K562 (cell line): ENCODE measurements at regions not wholly inside any gene's neighbourhood (a gene's known extent, or its start where the extent isn't known, plus 50 kb on each side); places are given as distances from the start of the nearest gene placed in this dataset.
A peak's percentile ranks its signal among the peaks of the same experiment; 100 is the strongest.

Source experiments
- ARNT ChIP-seq, 2 experiments: fragments of 450-650 bp; IDR thresholded peaks; 2 replicates each; pipeline ENCODE4 v1.6.1; 2016; ENCODE audit warnings: mild to moderate bottlenecking in 1 of 2
- ATF1 ChIP-seq, 2 experiments: fragments of 450-650 bp in 1 of 2; IDR thresholded peaks; 2 replicates each; pipeline ENCODE4 v1.6.1; 2016; ENCODE audit warnings: missing compliant biosample characterization in 1 of 2, missing genetic modification characterization in 1 of 2
- ATF7 ChIP-seq: fragments of 450-650 bp; IDR thresholded peaks from 2 replicates; pipeline ENCODE4 v1.7.1; 2014; ENCODE audit warnings: mild to moderate bottlenecking, moderate library complexity
- BCOR ChIP-seq: fragments of 450-650 bp; IDR thresholded peaks from 2 replicates; pipeline ENCODE4 v1.6.1; 2016
- CCAR2 ChIP-seq: fragments of 200-400 bp; formaldehyde crosslinking; IDR thresholded peaks from 2 replicates; pipeline ENCODE4 v1.6.1; 2017; ENCODE audit warnings: mild to moderate bottlenecking, low read depth, low read length
- CCNT2 ChIP-seq: IDR thresholded peaks from 2 replicates; pipeline ENCODE4 v1.6.1; 2011; ENCODE audit warnings: borderline replicate concordance, low read depth, mild to moderate bottlenecking, moderate library complexity, mixed read lengths, low read length; ENCODE audit not compliant: insufficient read length; ENCODE audit errors: extremely low read depth
- CXXC5 ChIP-seq: fragments of 250-450 bp; sonication (Bioruptor Pico); IDR thresholded peaks from 2 replicates; pipeline ENCODE4 v1.8.0; 2022; ENCODE audit warnings: inconsistent platforms, mild to moderate bottlenecking, moderate library complexity
- ERF ChIP-seq: fragments of 450-650 bp; formaldehyde crosslinking; IDR thresholded peaks from 2 replicates; pipeline ENCODE4 v1.4.0; 2020; ENCODE audit warnings: mild to moderate bottlenecking, mixed read lengths
- HDAC3 ChIP-seq: fragments of 450-650 bp; IDR thresholded peaks from 2 replicates; pipeline ENCODE4 v1.6.1; 2018; ENCODE audit warnings: borderline replicate concordance, mild to moderate bottlenecking, moderate library complexity; ENCODE audit not compliant: partially characterized antibody
- HOMEZ ChIP-seq: fragments of 250-450 bp; sonication (Bioruptor Pico); IDR thresholded peaks from 2 replicates; pipeline ENCODE4 v1.4.0; 2020; ENCODE audit warnings: mild to moderate bottlenecking, moderate library complexity
- MITF ChIP-seq: IDR thresholded peaks from 2 replicates; pipeline ENCODE4 v1.6.1; 2014; ENCODE audit warnings: antibody characterized with exemption
- NFYB ChIP-seq: IDR thresholded peaks from 2 replicates; pipeline ENCODE4 v1.6.1; 2011; ENCODE audit warnings: mild to moderate bottlenecking, moderate library complexity; ENCODE audit not compliant: insufficient read length; ENCODE audit errors: extremely low read depth
- NRF1 ChIP-seq, 2 experiments: fragments of 450-650 bp; IDR thresholded peaks in 1 of 2; conservative IDR thresholded peaks in 1 of 2; 2 replicates each; pipeline ENCODE4 v1.6.1; 2014; ENCODE audit warnings: mild to moderate bottlenecking in 2 of 2
- PHB2 ChIP-seq: fragments of 450-650 bp; IDR thresholded peaks from 2 replicates; pipeline ENCODE4 v1.6.1; 2017; ENCODE audit warnings: low read depth
- PHF21A ChIP-seq: fragments of 450-650 bp; IDR thresholded peaks from 2 replicates; pipeline ENCODE4 v1.6.1; 2017; ENCODE audit warnings: low read depth, borderline replicate concordance
- PHF8 ChIP-seq: fragments of 200-600 bp; sonication (generic); IDR thresholded peaks from 2 replicates; pipeline ENCODE4 v1.6.1; 2012; ENCODE audit warnings: mixed run types, mild to moderate bottlenecking, inconsistent platforms, low read length, moderate library complexity, borderline replicate concordance
- POLR2G ChIP-seq: fragments of 200-400 bp; formaldehyde crosslinking; IDR thresholded peaks from 2 replicates; pipeline ENCODE4 v1.6.1; 2017; ENCODE audit warnings: low read depth, mild to moderate bottlenecking, antibody characterized with exemption, low read length, moderate library complexity
- SIN3B ChIP-seq: fragments of 450-650 bp; IDR thresholded peaks from 2 replicates; pipeline ENCODE4 v1.6.1; 2017; ENCODE audit warnings: low read depth, mild to moderate bottlenecking, moderate library complexity
- TCF7L2 ChIP-seq: fragments of 150-350 bp; IDR thresholded peaks from 2 replicates; pipeline ENCODE4 v1.6.1; 2016; ENCODE audit warnings: low read depth, mild to moderate bottlenecking, low read length, moderate library complexity
- TSC22D4 ChIP-seq: fragments of 450-650 bp; IDR thresholded peaks from 2 replicates; pipeline ENCODE4 v1.6.1; 2016; ENCODE audit warnings: missing genetic modification characterization, missing biosample characterization, control low read depth
- YY1 ChIP-seq, 3 experiments: IDR thresholded peaks; 2 replicates each; pipeline ENCODE4 v1.6.1; 2011; ENCODE audit warnings: low read length in 2 of 3, mild to moderate bottlenecking in 2 of 3, moderate library complexity in 2 of 3, borderline replicate concordance in 1 of 3, control low read depth in 1 of 3, low read depth in 1 of 3; ENCODE audit not compliant: insufficient read depth in 3 of 3, insufficient replicate concordance in 2 of 3, control insufficient read depth in 1 of 3, insufficient read length in 1 of 3; ENCODE audit errors: extremely low read depth in 1 of 3
- ZBTB2 ChIP-seq: fragments of 450-650 bp; IDR thresholded peaks from 2 replicates; pipeline ENCODE4 v1.6.1; 2016; ENCODE audit warnings: antibody characterized with exemption
- ZBTB34 ChIP-seq: fragments of 250-450 bp; sonication (Bioruptor Pico); IDR thresholded peaks from 2 replicates; pipeline ENCODE4 v1.8.0; 2021; ENCODE audit warnings: mild to moderate bottlenecking, moderate library complexity
- ZNF143 ChIP-seq: sonication (generic); formaldehyde crosslinking; IDR thresholded peaks from 2 replicates; pipeline ENCODE4 v1.9.0; 2022; ENCODE audit warnings: mild to moderate bottlenecking, missing genetic modification reagents

GRCh38 chr6:33905071-33905609 is 101.3 kb upstream of the MLN start (continued):
- TF ChIP-seq ZBTB34 (CRISPR knock-in tag) (no peak), NFYB (peak; percentile 12), POLR2G (no peak), YY1 (IDR thresholded peaks at IDR 0.05; ENCODE audit: borderline replicate concordance in 1 of 3, control insufficient read depth in 1 of 3, extremely low read depth in 1 of 3, insufficient read depth in 3 of 3, insufficient read length in 1 of 3, insufficient replicate concordance in 2 of 3, low read depth in 1 of 3, low read length in 2 of 3) (no peak), CCAR2 (no peak), MITF (no peak), CCNT2 (no peak), CXXC5 (CRISPR knock-in tag) (peak; percentile 74), ZNF143 (no peak), BCOR (peak; percentile 57; the same call in 1 of the 2 replicates), ATF7 (peak; percentile 48; the same call in 1 of the 2 replicates), NRF1 (conservative IDR thresholded peaks at IDR 0.05 in 1 of 2, IDR thresholded peaks at IDR 0.05 in 1 of 2) (peak; percentile 35 to 43; a peak in 3 of 4 replicates), PHF21A (no peak), ATF1 (CRISPR knock-in tag; IDR thresholded peaks at IDR 0.05) (no peak), ATF1 (tag; IDR thresholded peaks at IDR 0.05) (no peak), PHF8 (no peak), HOMEZ (CRISPR knock-in tag) (no peak), ZBTB2 (no peak; the same call in 1 of the 2 replicates), TCF7L2 (no peak), HDAC3 (no peak), ARNT (IDR thresholded peaks at IDR 0.05) (peak in 1 of 2 experiments; percentile 73; a peak in 2 of 4 replicates), SIN3B (no peak), ERF (no peak), TSC22D4 (tag) (no peak), PHB2 (peak; percentile 47; the same call in 1 of the 2 replicates)
